GM13976 (cell line): ENCODE measurements at regions not wholly inside any gene's neighbourhood (a gene's known extent, or its start where the extent isn't known, plus 50 kb on each side); places are given as distances from the start of the nearest gene placed in this dataset.

ENCODE experiments used
- DNase-seq: peaks from one replicate; pipeline ENCODE4 v3.0.0; 2012; ENCODE audit warnings: low spot score
- CTCF ChIP-seq: IDR thresholded peaks from 2 replicates; pipeline ENCODE4 v1.5.1; 2012; ENCODE audit warnings: borderline replicate concordance, mild to moderate bottlenecking; ENCODE audit not compliant: insufficient read depth; ENCODE audit errors: extremely low read depth, missing control alignments, control extremely low read depth
- in situ Hi-C: fragments of 300-500 bp; cut with MboI; formaldehyde crosslinking; loops from one replicate; pipeline ENCODE4 v1.12.0; 2022; ENCODE audit warnings: low sequenced_read_pairs, mixed read lengths, inconsistent platforms; ENCODE audit not compliant: unreplicated experiment

GRCh38 chr16:51051671-51052070 is 99.4 kb downstream of the SALL1 start:
- in situ Hi-C loops: no loop called here
- no peak for TF ChIP-seq CTCF
- no peak for DNase-seq

GRCh38 chr16:51050377-51050706 is 100.7 kb downstream of the SALL1 start:
- no peak for TF ChIP-seq CTCF
- DNase-seq: no peak
- in situ Hi-C loops: no loop called here

GRCh38 chr16:51049678-51050376 is 101.2 kb downstream of the SALL1 start:
- no peak for TF ChIP-seq CTCF
- no peak for DNase-seq
- in situ Hi-C loops: no loop called here

- no peak for TF ChIP-seq CTCF
- no peak for DNase-seq
- in situ Hi-C loops: no loop called here
Observed at GRCh38 chr16:51049276-51049675, 101.8 kb downstream of the SALL1 start.

GRCh38 chr16:51048544-51048943 is 102.5 kb downstream of the SALL1 start:
- no peak for TF ChIP-seq CTCF
- in situ Hi-C loops: no loop called here
- no peak for DNase-seq

GRCh38 chr16:51045794-51046193 is 105.3 kb downstream of the SALL1 start:
- no peak for TF ChIP-seq CTCF
- in situ Hi-C loops: no loop called here
- no peak for DNase-seq
